SJCRH30 (cell line): ENCODE measurements at regions not wholly inside any gene's neighbourhood (a gene's known extent, or its start where the extent isn't known, plus 50 kb on each side); places are given as distances from the start of the nearest gene placed in this dataset.
"Not testable (repeated sequence)": the region's sequence is repeated elsewhere in the genome, so short reads cannot be mapped to it uniquely, and the experiment has no call there.

Experiments
- DNase-seq, 2 experiments: peaks; one replicate each; pipeline ENCODE4 v3.0.0-alpha.2; 2015 to 2020
- H3K27ac ChIP-seq: fragments of 250-450 bp; sonication (Bioruptor Pico); 2 replicates; pipeline ENCODE4 v1.5.1; 2020; ENCODE audit warnings: mild to moderate bottlenecking, moderate library complexity
- H3K27me3 ChIP-seq: fragments of 250-450 bp; sonication (Bioruptor Pico); 2 replicates; pipeline ENCODE4 v1.5.1; 2020; ENCODE audit warnings: mild to moderate bottlenecking, moderate library complexity
- H3K36me3 ChIP-seq: fragments of 250-450 bp; sonication (Bioruptor Pico); 2 replicates; pipeline ENCODE4 v1.5.1; 2020; ENCODE audit warnings: mild to moderate bottlenecking, moderate library complexity
- H3K4me1 ChIP-seq: fragments of 250-450 bp; sonication (Bioruptor Pico); 2 replicates; pipeline ENCODE4 v1.5.1; 2020; ENCODE audit warnings: mild to moderate bottlenecking, moderate library complexity
- H3K4me3 ChIP-seq: fragments of 250-450 bp; sonication (Bioruptor Pico); 2 replicates; pipeline ENCODE4 v1.5.1; 2020; ENCODE audit warnings: mild to moderate bottlenecking, moderate library complexity
- H3K9me3 ChIP-seq: fragments of 250-450 bp; sonication (Bioruptor Pico); replicated peaks from 2 replicates; pipeline ENCODE4 v1.5.1; 2020; ENCODE audit warnings: mild to moderate bottlenecking, moderate library complexity

- no peaks in the 10 kb centered on the region; the same call in 1 of the 2 replicates for H3K9me3 ChIP-seq
- H3K27me3 ChIP-seq = no peaks in the 10 kb centered on the region
- H3K27ac ChIP-seq = no peak overlapping the region
- DNase-seq = no peak
- no peak overlapping the region for H3K4me3 ChIP-seq
- H3K36me3 ChIP-seq = no peaks in the 10 kb centered on the region
- H3K4me1 ChIP-seq = no peaks in the 10 kb centered on the region
Observed at GRCh38 chr7:12831024-12831423, 143.6 kb downstream of the ARL4A start.

- no peaks in the 10 kb centered on the region for H3K27me3 ChIP-seq
- H3K4me1 ChIP-seq = no peaks in the 10 kb centered on the region
- H3K27ac ChIP-seq = no peak overlapping the region
- H3K4me3 ChIP-seq = no peak overlapping the region
- H3K36me3 ChIP-seq = no peaks in the 10 kb centered on the region
- no peaks in the 10 kb centered on the region for H3K9me3 ChIP-seq
- no peak for DNase-seq
Observed at GRCh38 chr7:12833829-12834228, 146.4 kb downstream of the ARL4A start.

- DNase-seq = no peak
- Histone ChIP-seq H3K4me1 (no peaks in the 10 kb centered on the region), H3K9me3 (no peaks in the 10 kb centered on the region), H3K27ac (no peak overlapping the region), H3K27me3 (no peaks in the 10 kb centered on the region), H3K36me3 (no peaks in the 10 kb centered on the region), H3K4me3 (no peak overlapping the region)
Observed at GRCh38 chr7:12834782-12835181, 147.3 kb downstream of the ARL4A start.

DNA sequence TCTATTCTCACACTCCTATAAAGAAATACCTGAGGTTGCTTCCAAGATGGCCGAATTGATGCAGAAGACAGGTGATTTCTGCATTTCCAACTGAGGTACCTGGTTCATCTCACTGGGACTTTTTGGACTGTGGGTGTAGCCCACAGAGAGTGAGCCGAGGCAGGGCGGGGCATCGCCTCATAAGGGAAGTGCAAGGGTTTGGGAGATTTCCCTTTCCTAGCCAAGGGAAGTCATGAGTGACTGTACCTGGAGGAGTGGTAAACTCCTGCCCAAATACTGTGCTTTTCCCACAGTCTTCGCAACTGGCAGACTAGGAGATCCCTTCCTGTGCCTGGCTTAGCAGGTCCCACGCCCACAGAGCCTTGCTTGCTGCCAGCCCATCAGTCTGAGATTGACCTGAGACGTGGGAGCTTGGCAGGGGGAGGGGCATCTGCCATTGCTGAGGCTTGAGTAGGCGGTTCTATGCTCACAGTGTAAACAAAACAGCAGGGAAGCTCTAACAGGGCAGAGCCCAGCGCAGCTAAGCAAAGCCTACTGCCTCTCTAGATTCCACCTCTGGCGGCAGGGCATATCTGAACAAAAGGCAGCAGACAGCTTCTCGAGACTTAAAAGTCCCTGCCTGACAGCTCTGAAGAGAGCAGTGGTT is 152.2 kb downstream of the ARL4A start:
- Histone ChIP-seq H3K36me3 (no peaks in the 10 kb centered on the region), H3K27me3 (no peaks in the 10 kb centered on the region), H3K4me3 (no peak overlapping the region), H3K4me1 (no peaks in the 10 kb centered on the region), H3K27ac (no peak overlapping the region), H3K9me3 (no peaks in the 10 kb centered on the region; the same call in 1 of the 2 replicates)
- no peak for DNase-seq

DNA sequence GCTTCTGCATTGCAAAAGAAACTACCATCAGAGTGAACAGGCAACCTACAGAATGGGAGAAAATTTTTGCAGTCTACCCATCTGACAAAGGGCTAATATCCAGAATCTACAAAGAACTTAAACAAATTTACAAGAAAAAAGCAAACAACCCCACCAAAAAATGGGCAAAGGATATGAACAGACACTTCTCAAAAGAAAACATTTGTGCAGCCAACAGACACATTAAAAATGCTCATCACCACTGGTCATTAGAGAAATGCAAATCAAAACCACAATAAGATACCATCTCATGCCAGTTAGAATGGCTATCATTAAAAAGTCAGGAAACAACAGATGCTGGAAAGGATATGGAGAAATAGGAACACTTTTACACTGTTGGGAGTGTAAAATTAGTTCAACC is 157.3 kb downstream of the ARL4A start:
- not testable (repeated sequence) for H3K27ac ChIP-seq, H3K4me3 ChIP-seq, H3K36me3 ChIP-seq, H3K9me3 ChIP-seq, DNase-seq, H3K4me1 ChIP-seq, H3K27me3 ChIP-seq

DNA sequence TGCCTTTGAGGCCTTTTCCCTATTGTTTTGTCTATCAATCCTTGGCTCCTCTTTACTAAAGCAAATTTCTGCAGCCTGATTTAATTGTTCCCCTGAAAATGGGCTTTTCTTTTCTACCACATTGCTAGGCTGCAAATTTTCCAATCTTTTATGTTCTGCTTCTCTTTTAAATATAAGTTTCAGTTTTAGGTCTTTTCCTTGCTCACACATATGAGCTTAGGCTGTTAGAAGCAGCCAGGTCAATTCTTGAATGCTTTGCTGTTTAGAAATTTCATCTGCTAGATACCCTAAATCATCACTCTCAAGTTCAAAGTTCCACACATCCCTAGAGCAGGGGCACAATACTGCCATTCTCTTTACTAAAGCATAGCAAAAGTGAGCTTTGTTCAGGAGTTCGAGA is 159.6 kb downstream of the ARL4A start:
- no peaks in the 10 kb centered on the region; the same call in 1 of the 2 replicates for H3K9me3 ChIP-seq
- no peak overlapping the region for H3K27ac ChIP-seq
- no peak overlapping the region for H3K4me3 ChIP-seq
- no peaks in the 10 kb centered on the region for H3K27me3 ChIP-seq
- no peaks in the 10 kb centered on the region for H3K36me3 ChIP-seq
- no peak for DNase-seq
- no peaks in the 10 kb centered on the region for H3K4me1 ChIP-seq

DNA sequence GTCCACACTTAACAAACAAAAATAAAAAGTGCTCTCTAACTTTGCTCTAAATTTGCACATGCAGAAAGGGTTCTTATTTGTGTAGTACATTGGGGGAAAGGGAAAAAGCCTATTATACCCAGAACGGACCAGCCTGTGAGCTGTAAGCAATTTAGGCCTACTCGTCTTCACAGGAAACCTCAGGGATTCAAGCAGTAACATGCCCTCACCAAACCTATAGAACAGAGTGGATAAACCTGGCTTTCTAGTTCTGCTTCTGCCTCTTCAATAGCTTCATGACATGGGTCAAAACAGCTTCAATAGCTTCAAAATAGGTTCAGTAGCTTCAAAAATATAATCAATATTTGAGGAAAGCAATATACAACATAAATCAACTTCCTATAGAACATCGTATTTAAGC is 163.7 kb downstream of the ARL4A start:
- no peaks in the 10 kb centered on the region for H3K4me1 ChIP-seq
- no peaks in the 10 kb centered on the region for H3K27me3 ChIP-seq
- DNase-seq = no peak
- no peaks in the 10 kb centered on the region for H3K36me3 ChIP-seq
- no peak overlapping the region for H3K27ac ChIP-seq
- H3K9me3 ChIP-seq = no peaks in the 10 kb centered on the region
- H3K4me3 ChIP-seq = no peak overlapping the region

- Histone ChIP-seq H3K27ac (no peak overlapping the region), H3K9me3 (no peaks in the 10 kb centered on the region), H3K4me3 (no peak overlapping the region), H3K27me3 (no peaks in the 10 kb centered on the region), H3K4me1 (no peaks in the 10 kb centered on the region), H3K36me3 (no peaks in the 10 kb centered on the region)
- no peak for DNase-seq
Observed at GRCh38 chr7:12851841-12852240, 164.4 kb downstream of the ARL4A start.

- no peaks in the 10 kb centered on the region for H3K4me1 ChIP-seq
- H3K4me3 ChIP-seq = no peak overlapping the region
- no peaks in the 10 kb centered on the region for H3K27me3 ChIP-seq
- H3K36me3 ChIP-seq = no peaks in the 10 kb centered on the region
- no peak overlapping the region for H3K27ac ChIP-seq
- H3K9me3 ChIP-seq = no peaks in the 10 kb centered on the region
- no peak for DNase-seq
Observed at GRCh38 chr7:12855036-12855435, 167.6 kb downstream of the ARL4A start.

DNA sequence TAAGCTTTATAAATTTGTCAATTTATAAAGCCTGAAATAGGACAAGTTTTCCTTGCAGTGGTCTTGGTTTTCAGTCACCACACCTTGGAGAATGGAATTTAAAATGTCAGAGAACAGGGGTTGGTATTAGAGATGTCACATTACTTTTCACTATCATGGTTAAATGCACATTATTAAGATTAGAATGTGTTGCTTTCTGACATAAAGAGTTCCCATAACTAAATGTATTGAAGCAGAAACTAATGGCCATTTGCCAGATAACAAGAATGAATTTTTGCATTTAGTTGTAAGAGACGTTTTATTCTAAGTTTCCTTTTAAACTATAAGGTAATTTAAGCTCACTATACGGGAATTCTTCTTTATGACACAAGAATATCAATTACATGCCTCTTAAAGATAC is 172.3 kb downstream of the ARL4A start:
- H3K36me3 ChIP-seq = no peaks in the 10 kb centered on the region
- H3K4me3 ChIP-seq = no peak overlapping the region
- no peaks in the 10 kb centered on the region for H3K4me1 ChIP-seq
- no peaks in the 10 kb centered on the region for H3K27me3 ChIP-seq
- no peak overlapping the region for H3K27ac ChIP-seq
- no peak for DNase-seq
- no peaks in the 10 kb centered on the region for H3K9me3 ChIP-seq

DNA sequence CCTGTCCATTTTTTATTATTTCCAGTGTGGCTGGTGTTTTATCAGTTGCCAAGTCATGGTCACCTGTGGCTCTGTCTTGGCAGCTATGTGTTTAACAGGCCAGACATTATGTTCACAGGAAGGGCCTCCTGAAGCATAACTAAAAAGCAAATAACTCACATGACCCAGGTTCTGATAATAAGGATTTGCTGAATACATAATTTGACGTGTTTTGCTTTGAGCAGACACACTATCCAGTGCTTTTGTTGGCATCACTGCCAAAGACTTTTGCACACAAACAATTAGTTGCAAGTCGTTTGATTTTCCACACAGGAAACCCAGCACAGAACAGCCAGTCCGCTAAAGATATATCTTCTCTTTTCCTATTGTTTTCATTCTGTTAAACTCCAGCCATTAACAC is 173.6 kb downstream of the ARL4A start:
- Histone ChIP-seq H3K27me3 (no peaks in the 10 kb centered on the region), H3K4me1 (no peaks in the 10 kb centered on the region), H3K27ac (no peak overlapping the region), H3K9me3 (no peaks in the 10 kb centered on the region), H3K4me3 (no peak overlapping the region), H3K36me3 (no peaks in the 10 kb centered on the region)
- no peak for DNase-seq

DNA sequence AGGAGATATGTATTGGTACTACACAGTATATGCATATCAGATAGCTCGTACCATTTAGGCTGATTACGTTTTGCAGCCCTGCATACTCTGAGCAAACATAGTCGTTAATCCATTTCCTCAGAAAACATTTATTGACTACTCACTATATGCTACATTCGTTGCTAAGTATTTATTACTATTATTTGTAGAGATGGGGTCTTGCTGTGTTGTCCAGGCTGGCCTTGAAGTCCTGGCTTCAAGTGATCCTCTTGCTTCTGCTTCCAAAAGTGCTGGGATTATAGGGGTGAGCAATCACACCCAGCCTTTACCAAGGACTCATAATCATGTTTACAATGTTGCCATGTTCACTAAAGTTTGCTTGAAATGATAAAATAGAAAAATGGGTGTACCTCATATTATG is 174.7 kb downstream of the ARL4A start:
- no peaks in the 10 kb centered on the region for H3K4me1 ChIP-seq
- H3K9me3 ChIP-seq = no peaks in the 10 kb centered on the region
- no peak for DNase-seq
- no peaks in the 10 kb centered on the region for H3K36me3 ChIP-seq
- no peak overlapping the region for H3K4me3 ChIP-seq
- H3K27ac ChIP-seq = no peak overlapping the region
- H3K27me3 ChIP-seq = no peaks in the 10 kb centered on the region

DNA sequence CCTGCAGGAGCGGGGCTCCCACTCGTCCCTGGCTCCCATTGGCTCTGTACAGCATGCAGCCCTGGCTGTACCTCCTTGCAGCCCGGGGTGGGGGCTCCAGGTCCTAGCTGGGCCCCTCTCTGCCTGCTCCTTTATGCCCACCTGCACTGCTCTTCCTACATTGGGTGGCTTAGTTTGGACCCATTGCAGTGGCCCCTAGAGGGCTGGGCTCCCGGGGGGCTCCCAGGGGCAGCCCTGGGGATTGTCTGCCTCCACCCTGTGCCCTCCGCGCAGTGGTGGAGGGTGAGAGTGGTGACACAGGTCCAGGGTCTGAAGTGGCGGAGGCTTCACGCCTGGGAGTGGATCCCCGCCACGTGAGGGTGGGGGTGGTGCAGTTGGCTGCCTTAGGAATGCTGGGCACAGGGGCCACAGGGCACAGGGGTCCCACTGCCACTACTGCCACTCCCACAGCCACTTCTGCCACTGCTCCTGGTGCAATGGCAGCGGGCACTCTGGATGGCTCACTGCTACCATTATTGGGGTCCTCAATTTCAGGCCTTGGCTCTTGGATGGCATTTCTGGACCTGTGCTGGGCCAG is 177.1 kb downstream of the ARL4A start:
- Histone ChIP-seq H3K4me3 (no peak overlapping the region), H3K36me3 (no peaks in the 10 kb centered on the region), H3K27ac (no peak overlapping the region), H3K9me3 (no peaks in the 10 kb centered on the region), H3K4me1 (no peaks in the 10 kb centered on the region), H3K27me3 (no peaks in the 10 kb centered on the region)
- no peak for DNase-seq

- Histone ChIP-seq H3K4me3 (no peak overlapping the region), H3K9me3 (no peaks in the 10 kb centered on the region)
- DNase-seq = no peak
Observed at GRCh38 chr7:12865593-12865992, 178.2 kb downstream of the ARL4A start.

DNA sequence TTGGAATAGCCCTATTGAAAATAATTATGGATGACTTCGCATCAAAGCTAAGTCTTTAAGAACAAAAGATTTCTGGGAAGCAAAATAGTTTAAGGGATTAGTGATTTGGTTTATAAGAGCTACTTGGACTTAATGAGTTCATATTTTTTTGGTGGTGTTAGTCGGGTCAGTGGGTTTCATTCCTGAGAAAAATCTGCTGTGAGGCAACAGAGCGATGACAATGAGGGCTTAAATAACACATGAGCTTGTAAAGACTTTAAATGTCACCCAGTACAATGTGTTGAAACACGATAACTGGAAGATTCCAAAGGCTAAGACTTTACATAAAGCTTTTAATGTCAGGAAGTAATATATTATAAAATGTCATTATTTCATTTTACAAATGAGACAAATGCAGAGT is 178.8 kb downstream of the ARL4A start:
- H3K27me3 ChIP-seq = no peaks in the 10 kb centered on the region
- H3K27ac ChIP-seq = no peak overlapping the region
- H3K4me3 ChIP-seq = no peak overlapping the region
- H3K4me1 ChIP-seq = no peaks in the 10 kb centered on the region
- no peak for DNase-seq
- H3K36me3 ChIP-seq = no peaks in the 10 kb centered on the region
- no peaks in the 10 kb centered on the region for H3K9me3 ChIP-seq

More at GRCh38 chr7:12865593-12865992, 178.2 kb downstream of the ARL4A start:
- Histone ChIP-seq H3K36me3 (no peaks in the 10 kb centered on the region), H3K27ac (no peak overlapping the region), H3K4me1 (no peaks in the 10 kb centered on the region), H3K27me3 (no peaks in the 10 kb centered on the region)

- H3K9me3 ChIP-seq = no peaks in the 10 kb centered on the region
- no peaks in the 10 kb centered on the region for H3K36me3 ChIP-seq
- H3K27ac ChIP-seq = no peak overlapping the region
- H3K27me3 ChIP-seq = no peaks in the 10 kb centered on the region
- no peaks in the 10 kb centered on the region for H3K4me1 ChIP-seq
- H3K4me3 ChIP-seq = no peak overlapping the region
- no peak for DNase-seq
Observed at GRCh38 chr7:12868027-12868426, 180.6 kb downstream of the ARL4A start.
